Hippocampal formation (tissue), 2 donors: ENCODE measurements at regions not wholly inside any gene's neighbourhood (a gene's known extent, or its start where the extent isn't known, plus 50 kb on each side); places are given as distances from the start of the nearest gene placed in this dataset.
"Not testable (repeated sequence)": the region's sequence is repeated elsewhere in the genome, so short reads cannot be mapped to it uniquely, and the experiment has no call there.

Experiments
- DNase-seq, 2 donors: peaks; one replicate each; lab custom pipeline; 2025; lab: John Stamatoyannopoulos, UW

DNA sequence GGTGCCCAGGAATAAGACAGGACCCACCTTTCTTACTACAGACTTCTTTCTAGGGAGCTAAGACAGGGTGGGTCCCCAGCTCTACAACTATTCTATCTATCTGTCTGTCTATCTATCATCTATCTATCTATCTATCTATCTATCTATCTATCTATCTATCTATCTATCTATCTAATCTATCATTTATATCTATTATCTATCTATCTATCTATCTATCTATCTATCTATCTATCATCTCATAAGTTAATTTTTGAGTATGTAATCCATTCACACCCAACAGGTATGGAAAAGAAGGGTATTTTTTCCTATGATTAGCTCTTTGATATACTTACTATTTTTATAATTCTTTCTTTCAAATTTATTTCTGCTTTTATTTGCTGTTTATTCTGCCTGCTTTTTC lies 55.9 kb downstream of the BAMBI start:
- DNase-seq: no peak

DNA sequence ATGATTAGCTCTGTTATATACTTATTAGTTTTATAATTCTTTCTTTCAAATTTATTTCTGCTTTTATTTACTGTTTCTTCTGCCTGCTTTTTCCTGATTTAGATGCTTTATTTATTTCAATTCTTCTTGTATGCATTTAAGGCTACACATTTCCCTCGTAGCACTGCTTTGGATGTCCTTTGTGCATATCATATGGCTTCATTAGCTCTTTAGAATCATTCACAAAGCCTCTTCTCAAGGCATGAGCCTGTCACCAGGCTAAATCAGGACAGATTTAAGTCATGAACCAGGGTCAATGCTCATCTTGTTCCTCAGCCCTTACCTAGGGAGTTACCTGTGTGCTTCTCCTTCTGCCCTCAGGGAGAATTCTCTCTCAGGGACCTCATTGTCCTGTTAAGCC lies 56.3 kb downstream of the BAMBI start:
- no peak for DNase-seq

DNA sequence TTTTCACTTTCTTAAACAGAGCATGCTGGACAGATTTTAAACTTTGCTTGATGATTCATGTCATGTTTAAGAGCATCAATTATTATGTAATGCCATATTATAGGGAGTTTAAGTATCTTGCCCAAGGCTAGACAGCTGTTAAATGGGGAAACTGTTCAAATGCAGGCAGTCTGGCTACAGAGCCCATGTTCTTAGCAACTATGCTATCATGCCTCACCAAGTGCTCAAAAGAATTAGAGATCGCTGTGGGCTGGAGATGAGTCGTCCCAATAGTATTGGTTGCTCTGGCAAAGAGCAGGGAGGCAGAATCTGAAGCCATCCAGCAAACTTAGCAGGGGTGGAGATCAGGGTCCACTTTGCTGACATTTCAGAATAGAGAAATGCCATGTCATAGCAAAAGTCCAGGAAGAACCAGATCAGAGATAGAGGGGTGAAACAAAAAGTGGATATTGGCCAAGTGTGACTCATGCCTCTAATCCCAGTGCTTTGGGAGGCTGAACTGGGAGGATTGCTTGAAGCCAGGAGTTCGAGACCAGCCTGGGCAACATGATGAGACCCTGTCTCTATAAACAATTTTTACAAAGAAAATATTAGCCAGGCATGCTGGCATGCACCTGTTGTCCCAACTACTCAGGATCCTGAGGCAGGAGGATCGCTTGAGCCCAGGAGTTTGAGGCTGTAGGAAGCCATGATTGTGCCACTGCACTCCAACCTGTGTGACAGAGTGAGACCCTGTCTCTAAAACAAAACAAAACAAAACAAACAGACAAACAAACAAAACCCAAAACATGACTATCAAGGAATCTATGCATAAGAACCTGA lies 57.8 kb downstream of the BAMBI start:
- DNase-seq: no peak

DNA sequence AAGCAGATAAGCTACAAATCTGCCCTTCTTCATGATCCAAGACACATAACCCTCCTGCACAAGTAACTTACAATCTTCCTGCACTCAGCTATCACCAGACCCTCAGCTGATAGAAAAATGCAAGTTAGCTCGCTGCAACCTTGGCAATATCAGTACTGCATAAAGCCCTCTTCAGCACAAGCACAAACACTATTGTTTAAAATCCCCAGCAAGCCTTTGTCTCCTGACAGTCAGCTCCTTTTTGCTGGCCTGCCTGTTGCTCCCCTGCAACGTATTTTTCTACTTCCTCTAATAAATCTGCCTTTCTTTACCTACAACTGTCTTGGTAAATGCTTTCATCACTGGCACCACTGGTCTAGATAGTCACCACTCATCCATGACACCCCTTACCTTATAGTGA lies 59.8 kb downstream of the BAMBI start:
- DNase-seq: no peak

DNA sequence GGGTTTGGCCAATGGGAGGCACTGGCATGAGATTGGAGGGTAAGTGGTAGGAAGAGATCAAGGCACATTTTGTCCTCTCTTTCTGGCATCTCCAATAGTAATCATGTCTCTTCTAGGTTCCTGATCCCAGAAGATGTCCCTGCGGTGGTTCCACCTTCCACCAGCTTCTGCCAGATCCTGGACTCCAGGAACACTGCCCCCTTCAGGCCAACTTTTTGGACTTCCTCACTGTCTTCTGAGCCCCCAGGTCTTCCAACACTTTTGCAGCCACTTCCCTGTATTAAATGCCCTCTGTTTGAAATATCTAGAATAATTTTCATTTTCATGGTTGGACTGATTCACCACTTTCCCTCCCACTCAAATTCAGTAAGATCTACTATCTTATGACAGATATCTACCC lies 60.9 kb downstream of the BAMBI start:
- no peak for DNase-seq

DNA sequence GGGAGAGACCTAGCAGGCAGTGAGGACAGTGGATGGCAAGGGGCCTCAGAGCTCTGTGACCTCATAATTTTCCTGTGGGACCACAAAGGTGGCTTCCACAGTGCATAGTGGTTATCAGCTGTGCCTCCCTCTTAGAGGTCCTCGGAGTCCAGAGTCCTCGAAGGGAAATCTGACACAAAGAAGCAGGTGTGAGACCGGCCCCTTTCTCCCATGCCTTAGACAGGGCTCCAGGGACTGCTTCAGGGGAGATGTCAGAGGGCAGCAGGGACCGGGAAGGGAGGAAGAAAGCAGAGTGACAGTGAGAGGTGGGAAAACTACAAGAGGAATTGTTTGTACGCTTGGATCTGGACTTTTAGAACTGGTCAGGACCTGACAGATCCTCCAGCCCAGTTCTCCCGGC lies 66.3 kb downstream of the BAMBI start:
- no peak for DNase-seq

DNA sequence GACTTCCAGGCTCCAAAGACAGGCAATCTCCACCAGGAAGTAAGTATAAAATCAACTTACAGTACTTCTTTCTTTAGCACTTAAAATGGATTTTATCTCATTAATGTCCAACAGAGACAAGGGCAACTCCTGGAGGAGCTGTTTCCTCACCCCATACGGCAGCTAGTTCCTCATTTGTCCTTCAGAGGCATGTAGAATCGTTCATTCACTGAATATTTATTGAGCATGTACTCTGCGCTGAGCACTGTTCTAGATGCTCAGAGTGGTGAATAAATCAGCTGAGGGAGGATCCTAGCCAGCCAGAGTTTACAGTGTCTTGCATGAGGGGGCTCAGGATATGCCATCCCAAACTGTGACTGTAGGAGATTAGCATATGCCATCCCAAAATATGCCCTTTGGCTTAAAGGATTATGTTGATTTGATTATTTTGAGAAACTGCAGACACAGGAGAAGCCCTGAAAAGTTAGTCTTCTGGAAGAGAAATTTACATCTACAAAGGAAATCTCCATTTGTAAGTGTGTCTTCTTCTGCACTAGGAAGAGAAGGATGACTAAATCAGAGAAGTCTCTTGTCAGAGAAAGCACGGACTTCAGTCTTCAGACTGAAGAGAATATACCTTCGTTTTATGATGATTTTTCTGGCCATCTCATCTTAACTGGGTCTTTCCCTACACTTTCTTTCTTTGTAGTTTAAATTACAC lies 66.9 kb downstream of the BAMBI start:
- no peak for DNase-seq

DNA sequence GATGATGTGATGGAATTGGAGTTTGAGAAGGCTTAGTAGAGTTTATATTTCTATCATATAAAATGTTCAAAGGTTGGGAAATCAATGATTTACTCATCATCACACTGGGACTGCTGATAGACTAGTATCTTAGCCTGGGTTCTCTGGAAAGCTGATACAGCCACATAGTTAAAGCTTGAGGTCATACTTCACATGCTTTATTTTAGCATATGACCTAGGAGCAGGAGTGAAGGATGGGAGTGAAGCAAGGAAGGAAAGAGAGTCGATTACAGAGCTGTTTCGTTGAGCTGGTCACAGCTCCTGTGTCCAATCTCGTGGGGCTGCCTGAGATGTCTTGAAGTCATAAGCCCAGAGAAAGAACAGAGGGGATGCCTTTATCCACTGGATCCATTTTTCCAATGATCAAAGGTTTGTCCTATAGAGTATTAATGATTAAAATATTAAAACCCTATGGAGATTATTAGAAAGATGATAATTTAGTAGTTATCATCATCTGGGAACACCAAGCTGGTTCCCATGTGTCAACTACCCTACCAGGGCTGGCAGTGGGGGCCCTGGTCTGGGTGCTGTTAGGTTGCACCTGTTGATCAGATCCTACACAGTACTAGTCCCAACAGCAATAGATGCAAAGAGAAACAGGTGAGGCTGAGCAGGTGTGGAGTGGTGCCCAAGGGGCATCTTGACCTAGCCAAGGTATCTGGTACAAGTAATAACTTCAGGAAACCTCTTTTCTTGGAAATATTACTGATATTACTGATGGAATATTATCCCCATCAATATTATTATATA lies 77.8 kb downstream of the BAMBI start:
- DNase-seq: no peak

DNA sequence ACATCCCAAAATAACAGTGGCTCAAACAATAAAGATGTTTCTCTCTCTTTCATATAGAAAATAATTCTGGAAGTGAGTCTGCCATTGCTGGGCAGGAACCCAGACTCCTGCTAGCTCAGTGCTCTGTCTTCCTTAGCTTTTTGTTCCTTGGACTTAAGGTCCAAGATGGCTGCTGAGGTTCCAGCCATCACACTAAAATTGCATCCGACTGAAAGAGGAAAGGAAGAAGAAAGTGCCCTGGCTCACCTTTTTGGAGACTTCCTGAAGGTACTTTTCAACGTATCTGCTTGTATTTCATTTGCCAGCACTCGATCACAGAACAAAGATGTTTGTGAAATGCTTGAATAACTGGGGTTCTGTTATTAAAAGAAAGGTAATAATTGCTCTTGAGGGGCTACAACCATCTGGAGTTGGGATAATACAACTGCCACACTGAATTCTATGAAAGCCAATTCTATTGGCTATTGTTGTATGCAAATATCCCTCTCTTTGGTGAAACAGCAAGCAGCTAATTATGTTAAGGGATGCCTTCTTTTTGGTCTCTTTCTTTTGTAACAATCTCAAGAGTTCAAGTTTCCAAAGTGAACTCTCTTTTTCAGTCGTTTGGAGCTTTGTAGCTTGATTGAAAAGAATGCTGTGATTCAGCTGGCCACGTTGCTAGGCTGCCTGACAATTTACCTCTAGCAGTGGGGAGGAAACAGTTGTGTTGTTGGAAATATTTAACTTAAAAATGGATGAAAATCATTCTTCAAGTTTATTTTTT lies 83.9 kb downstream of the BAMBI start:
- peak in 1 of 2 donors; percentile 25 for DNase-seq

DNA sequence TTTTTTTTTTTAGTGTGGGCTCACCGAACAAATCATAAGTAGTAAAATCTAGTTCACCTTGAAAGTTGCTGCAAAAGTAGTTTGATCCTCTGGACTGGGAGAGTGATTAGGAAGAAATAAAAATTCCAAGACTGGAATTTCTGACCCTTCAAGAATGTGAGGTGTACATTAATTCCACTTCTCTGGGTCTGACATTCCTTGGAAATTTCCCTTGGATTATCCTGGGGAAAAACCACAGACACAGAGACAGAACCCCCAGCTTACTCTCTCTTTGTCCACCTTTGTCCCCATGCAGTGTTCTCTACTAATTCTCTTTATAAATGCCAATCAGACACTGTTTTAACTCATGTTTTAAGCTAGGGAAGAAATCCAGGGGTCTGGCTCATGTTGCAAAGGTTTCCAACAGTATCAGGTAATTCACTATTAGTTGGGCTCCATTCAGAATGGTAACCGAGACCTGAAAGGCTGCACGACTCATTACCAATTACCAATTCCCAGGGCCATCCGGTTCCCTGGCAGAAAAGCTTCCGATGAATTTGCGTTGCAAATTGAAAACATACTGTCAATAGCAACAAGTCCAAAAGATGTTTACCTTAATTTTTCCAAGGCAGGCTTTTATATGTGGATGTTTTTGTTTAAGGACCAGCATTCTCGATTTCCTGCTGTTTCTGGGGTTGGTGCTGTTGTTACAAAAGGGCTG lies 86.3 kb downstream of the BAMBI start:
- no peak for DNase-seq

DNA sequence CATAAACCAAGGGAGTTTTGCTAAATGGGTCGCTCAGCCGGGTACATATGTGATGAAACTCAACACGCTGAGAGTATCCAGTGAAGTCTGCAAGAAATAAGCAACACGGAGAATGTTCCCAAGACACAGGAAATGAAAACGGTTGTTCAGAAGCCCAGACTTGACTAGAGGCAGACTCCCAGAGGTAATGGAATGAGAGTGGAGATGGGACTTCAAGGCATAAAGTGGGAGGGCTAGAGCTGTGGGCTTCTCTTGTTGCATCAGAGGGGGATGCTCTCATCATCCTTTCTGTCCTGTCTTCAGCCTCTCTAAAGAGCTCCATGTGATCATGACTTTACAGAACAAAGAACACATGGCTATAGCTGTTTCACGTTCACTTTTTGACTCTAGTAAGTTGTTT lies 88.3 kb downstream of the BAMBI start:
- DNase-seq: no peak

DNA sequence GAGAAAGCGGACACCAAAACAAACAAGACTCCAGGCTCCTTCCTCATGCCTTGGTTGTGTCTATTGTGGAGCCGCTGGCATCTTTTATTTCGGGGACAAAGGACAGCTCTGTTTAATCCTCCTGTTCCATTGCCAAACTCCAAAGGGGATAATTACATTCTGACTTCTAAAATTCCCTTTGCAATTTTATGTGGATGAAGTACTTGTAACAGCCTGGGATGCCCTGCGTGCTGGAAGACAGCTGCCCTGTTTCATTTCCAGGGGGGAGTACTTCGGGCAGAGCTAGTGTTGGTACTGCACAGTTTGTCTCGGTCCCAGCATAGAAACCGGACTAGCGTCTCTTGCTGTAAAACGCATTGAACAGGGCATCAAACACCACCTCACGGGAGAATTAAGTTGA lies 90.9 kb downstream of the BAMBI start:
- peak; percentile 30 to 38 for DNase-seq

DNA sequence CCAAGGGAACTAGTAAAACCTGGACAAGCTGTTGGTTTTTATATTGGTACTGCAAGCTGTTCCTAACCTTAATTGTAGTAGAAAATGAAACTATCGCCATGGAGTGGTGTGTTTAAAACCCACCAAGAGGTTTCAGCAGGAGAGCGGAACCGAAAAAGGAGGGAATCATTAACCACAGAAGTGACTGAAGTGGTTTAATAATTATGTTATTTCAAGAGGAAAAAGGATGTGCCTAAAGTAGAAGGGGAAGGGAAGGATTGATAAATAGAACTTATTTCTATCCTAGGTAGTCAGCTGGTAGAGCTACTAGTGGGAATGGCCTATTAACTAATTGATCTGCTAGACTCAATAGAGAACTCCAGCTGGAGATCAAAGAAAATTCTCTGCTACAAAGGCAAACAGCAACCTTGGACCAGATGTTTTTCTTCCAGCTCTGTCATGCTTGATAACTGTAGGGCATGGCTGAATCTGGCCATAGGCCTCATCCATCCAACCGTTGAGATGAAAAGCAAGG lies 91.8 kb downstream of the BAMBI start:
- peak in 1 of 2 donors; percentile 10 for DNase-seq

DNA sequence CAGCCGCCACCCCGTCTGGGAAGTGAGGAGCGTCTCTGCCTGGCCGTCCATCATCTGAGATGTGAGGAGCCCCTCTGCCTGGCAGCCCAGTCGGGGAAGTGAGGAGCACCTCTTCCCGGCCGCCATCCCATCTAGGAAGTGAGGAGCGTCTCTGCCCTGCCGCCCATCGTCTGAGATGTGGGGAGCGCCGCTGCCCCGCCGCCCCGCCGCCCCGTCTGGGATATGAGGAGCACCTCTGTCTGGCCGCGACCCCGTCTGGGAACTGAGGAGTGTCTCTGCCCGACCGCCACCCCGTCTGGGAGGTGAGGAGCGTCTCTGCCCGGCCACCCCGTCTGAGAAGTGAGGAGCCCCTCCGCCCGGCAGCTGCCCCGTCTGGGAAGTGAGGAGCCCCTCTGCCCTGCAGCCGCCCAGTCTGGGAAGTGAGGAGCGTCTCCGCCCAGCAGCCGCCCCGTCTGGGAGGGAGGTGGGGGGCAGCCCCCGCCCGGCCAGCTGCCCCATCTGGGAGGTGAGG lies 94.3 kb downstream of the BAMBI start:
- DNase-seq: not testable (repeated sequence)

DNA sequence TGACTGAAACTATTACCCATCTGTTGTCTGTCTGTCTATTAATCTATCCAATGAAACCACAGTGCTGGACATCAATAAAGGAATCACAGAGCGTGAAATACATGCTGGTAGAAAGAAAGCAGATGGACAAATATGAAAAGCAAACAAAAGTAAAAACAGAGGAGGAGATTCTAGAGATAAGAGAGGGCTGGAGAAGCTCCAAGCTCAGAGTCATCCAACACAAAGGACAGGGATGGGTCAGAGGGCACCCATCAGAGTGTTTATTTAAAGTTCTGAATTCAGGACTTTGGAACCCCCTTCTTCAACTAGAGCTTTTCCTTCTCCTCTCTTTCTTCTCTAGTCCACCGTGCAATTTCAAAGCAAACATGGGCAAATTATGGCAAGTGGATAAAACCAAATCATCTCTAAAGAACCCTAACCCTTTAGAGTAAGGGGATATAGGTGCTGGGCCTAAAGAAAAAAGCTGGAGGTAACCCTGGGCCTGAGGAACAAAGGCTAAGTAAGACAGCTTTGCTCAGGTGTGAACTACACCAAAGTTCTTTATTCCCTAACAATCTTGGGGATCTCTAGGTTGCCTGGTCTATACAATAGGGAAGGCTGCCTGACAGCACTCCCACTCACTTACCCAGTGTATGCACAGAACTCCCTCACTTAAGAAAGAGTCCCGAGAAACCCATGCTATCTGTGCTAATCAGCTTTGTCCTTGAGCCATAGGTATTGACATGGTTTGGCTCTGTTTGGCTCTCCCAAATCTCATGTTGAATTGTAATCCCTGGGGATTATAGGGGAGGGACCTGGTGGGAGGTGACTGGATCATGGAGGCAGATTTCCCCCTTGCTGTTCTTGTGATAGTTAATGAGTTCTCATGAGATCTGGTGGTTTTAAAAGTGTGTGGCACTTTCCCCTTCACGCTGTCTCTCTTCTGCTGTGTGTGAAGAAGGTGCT lies 97.0 kb downstream of the BAMBI start:
- DNase-seq: no peak

DNA sequence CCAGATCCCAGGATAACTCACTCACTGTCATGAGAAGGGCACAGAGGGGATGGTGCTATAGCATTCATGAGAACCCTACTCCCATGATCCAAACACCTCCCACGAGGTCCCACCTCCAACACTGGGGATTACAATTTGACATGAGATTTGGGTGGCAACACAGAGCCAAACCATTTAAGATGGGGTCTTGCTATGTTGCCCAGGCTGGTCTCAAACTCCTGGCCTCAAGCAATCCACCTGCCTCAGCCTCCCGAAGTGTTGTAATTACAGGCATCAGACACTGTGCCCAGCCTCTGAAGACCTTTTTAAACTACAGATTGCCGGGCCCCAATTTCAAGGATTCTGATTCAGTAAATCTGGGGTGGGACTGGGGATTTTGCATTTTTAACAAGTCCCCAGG lies 98.5 kb downstream of the BAMBI start:
- DNase-seq: no peak

DNA sequence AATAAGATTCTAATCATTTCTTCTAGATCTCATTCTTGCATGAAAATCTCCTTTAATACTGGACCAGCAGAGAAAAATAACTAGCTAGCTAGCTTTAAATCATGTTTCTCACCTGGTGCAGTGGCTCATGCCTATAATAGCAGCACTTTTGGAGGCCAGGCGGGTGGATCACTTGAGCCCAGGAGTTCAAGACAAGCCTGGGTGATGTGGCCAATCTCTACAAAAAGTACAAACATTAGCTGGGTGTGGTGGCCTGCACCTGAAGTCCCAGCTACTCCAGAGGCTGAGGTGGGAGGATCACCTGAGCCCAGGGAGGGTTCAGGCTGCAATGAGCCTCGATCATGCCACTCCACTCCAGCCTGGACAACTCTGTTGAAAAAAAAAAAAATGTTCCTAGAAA lies 99.2 kb downstream of the BAMBI start:
- no peak for DNase-seq

DNA sequence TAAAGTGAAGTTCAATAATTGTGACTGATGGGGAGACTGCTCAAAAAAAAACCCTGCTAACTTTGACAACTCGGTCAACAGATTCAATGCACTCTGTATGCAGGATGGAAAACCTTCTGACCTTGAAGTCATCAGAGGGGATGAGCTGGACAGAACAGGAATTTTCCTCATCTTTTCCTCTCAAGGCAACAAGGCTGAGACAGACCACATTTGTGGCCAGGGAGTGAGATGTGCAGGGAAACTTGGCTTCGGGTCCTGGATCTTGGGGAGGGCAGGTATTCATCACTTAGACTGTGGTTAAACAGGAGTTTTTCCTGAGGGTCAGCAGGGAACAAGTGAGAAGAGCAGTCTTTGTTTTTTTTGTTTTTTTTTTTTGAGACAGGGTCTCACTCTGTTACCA lies 100.6 kb downstream of the BAMBI start:
- DNase-seq: no peak

DNA sequence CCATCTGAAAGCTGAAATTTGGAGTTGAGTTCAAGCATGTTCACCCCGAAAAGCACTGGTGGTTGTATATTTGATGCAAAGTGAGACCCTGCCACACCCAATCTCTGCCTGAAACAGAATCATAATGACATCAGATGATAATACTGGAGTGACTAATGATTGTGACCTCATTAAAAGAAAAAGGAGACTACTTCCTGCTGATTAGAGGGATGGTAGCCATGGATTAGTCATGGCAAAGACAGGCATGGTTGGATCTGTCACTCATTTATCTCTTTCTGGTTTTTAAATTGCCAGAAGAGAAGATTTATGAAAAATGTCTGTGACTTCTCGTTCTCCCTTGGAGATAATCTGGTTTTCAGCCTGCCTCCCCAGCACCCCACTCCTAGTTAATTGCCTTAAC lies 101.2 kb downstream of the BAMBI start:
- no peak for DNase-seq

DNA sequence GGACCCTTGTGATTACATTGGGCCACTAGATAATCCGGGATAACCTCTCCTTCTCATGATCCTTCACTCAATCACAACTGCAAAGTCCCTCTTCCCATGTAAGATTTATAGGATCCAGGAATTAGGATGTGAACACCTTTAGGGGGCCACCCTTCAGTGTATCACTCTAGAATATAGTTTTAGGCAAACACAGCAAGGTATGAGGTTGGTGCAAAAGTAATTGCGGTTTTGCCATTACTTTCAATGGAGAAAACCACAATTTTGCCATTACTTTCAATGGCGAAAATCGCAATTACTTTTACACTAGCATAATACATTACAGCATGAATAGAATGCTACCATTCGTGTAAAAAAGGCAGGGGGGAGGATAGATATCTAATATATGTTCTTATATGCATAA lies 104.0 kb downstream of the BAMBI start:
- DNase-seq: no peak
